Hepatocyte (in vitro differentiated cells): ENCODE measurements at regions not wholly inside any gene's neighbourhood (a gene's known extent, or its start where the extent isn't known, plus 50 kb on each side); places are given as distances from the start of the nearest gene placed in this dataset.

Source experiments
- CTCF ChIP-seq: fragments of 200-600 bp; sonication (generic); IDR thresholded peaks from 2 replicates; pipeline ENCODE4 v1.5.1; 2016; ENCODE audit warnings: antibody characterized with exemption, mild to moderate bottlenecking; ENCODE audit not compliant: poor library complexity
- EZH2 ChIP-seq: fragments of 200-600 bp; sonication (generic); IDR thresholded peaks from 2 replicates; pipeline ENCODE4 v1.6.1; 2016; ENCODE audit warnings: antibody characterized with exemption, mild to moderate bottlenecking, borderline replicate concordance
- EZH2phosphoT487 ChIP-seq: fragments of 200-600 bp; sonication (generic); IDR thresholded peaks from one replicate; pipeline ENCODE4 v1.6.1; 2018; ENCODE audit warnings: antibody characterized with exemption, mild to moderate bottlenecking, low read depth, moderate library complexity; ENCODE audit not compliant: unreplicated experiment, severe bottlenecking

- TF ChIP-seq CTCF (no peak), EZH2 (no peak), EZH2phosphoT487 (no peak)
These were observed 111.6 kb upstream of the BMAL1 start for GRCh38 chr11:13166036-13166435.
